Lung (tissue), 11 donors: ENCODE measurements at regions not wholly inside any gene's neighbourhood (a gene's known extent, or its start where the extent isn't known, plus 50 kb on each side); places are given as distances from the start of the nearest gene placed in this dataset.

Source experiments
- ATAC-seq: fragments of 200-7000 bp; cut with Tn5 transposase; one replicate; pipeline ENCODE4 v1.9.1; 2020; ENCODE audit warnings: moderate number of reproducible peaks; ENCODE audit not compliant: insufficient read depth, low FRiP score
- DNase-seq, 3 donors: peaks; one replicate each; pipeline ENCODE4 v3.0.0-alpha.2; 2013 to 2017
- H3K27ac ChIP-seq, 2 donors: one replicate each; pipeline ENCODE4 v1.5.1; 2013; ENCODE audit warnings: mild to moderate bottlenecking in 2 of 2, moderate library complexity in 2 of 2, control low read depth in 1 of 2, inconsistent platforms in 1 of 2, low read depth in 1 of 2, low read length in 1 of 2
- H3K27me3 ChIP-seq, 3 donors: one replicate each; pipeline ENCODE4 v1.5.1; 2013; ENCODE audit warnings: low read length in 2 of 3; ENCODE audit not compliant: control insufficient read depth in 3 of 3, insufficient read depth in 3 of 3
- H3K36me3 ChIP-seq, 4 donors: one replicate each; pipeline ENCODE4 v1.5.1; 2013; ENCODE audit warnings: low read length in 4 of 4, mild to moderate bottlenecking in 1 of 4, moderate library complexity in 1 of 4; ENCODE audit not compliant: control insufficient read depth in 4 of 4, insufficient read depth in 4 of 4
- H3K4me1 ChIP-seq, 5 donors: one replicate each; pipeline ENCODE4 v1.5.1; 2013; ENCODE audit warnings: low read length in 5 of 5, mild to moderate bottlenecking in 2 of 5, moderate library complexity in 1 of 5; ENCODE audit not compliant: control insufficient read depth in 5 of 5, insufficient read depth in 5 of 5
- H3K4me3 ChIP-seq: one replicate; pipeline ENCODE4 v1.5.1; 2013; ENCODE audit warnings: mild to moderate bottlenecking, control low read depth, moderate library complexity
- H3K9ac ChIP-seq, 2 donors: one replicate each; pipeline ENCODE4 v1.5.1; 2013; ENCODE audit warnings: low read length in 2 of 2, control low read depth in 1 of 2; ENCODE audit not compliant: insufficient read depth in 1 of 2
- H3K9me3 ChIP-seq, 4 donors: one replicate each; pipeline ENCODE4 v1.5.1; 2013; ENCODE audit warnings: low read length in 3 of 4, mild to moderate bottlenecking in 1 of 4, moderate library complexity in 1 of 4; ENCODE audit not compliant: control insufficient read depth in 4 of 4, insufficient read depth in 3 of 4
- CTCF ChIP-seq: IDR thresholded peaks from 2 replicates; pipeline ENCODE4 v1.5.1; 2012; ENCODE audit warnings: mild to moderate bottlenecking; ENCODE audit errors: control extremely low read depth, extremely low read depth
- WGBS, 2 donors: extraction: QIAGEN DNeasy Blood & Tissue Kit; methylation state at CpG; one replicate each; pipeline ENCODE4 v1.1.7; 2013; 5-methylcytosine and 5-hydroxymethylcytosine counted together
- donor health status: control.
- donor health status: control.
- donor health status: Bipolar disorder and iron deficiency.
- donor health status: healthy.
- donor health status: DM: yes; HTN: yes; CAD: no.

GRCh38 chr6:137286916-137287315 is 67.7 kb upstream of the IFNGR1 start:
- Histone ChIP-seq H3K36me3 (no peaks in the 10 kb centered on the region), H3K27me3 (no peaks in the 10 kb centered on the region), H3K4me1 (peaks cover 0 to 1% (median 0%) of the 10 kb centered on the region in 5 donors), H3K27ac (no peak overlapping the region), H3K9me3 (no peaks in the 10 kb centered on the region), H3K9ac (no peak overlapping the region), H3K4me3 (no peak overlapping the region)
- DNase-seq (no peak), ATAC-seq (no peak)
- TF ChIP-seq CTCF = no peak
- WGBS, 2 donors = 90 to 93% methylated on average over 1 of the region's 1 CpG

- Histone ChIP-seq H3K9ac (no peak overlapping the region), H3K27ac (no peak overlapping the region), H3K4me1 (peaks cover 0 to 1% (median 0%) of the 10 kb centered on the region in 5 donors), H3K27me3 (no peaks in the 10 kb centered on the region), H3K9me3 (no peaks in the 10 kb centered on the region), H3K36me3 (no peaks in the 10 kb centered on the region), H3K4me3 (no peak overlapping the region)
- 97 to 100% methylated on average over 1 of the region's 1 CpG for WGBS, 2 donors
- TF ChIP-seq CTCF = no peak
- no peak for DNase-seq
- no peak for ATAC-seq
Observed at GRCh38 chr6:137286368-137286767, 67.2 kb upstream of the IFNGR1 start.

- no peak for DNase-seq
- H3K36me3 ChIP-seq = no peaks in the 10 kb centered on the region
- no peak for TF ChIP-seq CTCF
- H3K9ac ChIP-seq = no peak overlapping the region
- no peaks in the 10 kb centered on the region for H3K27me3 ChIP-seq
- no peak overlapping the region for H3K27ac ChIP-seq
- no peak overlapping the region for H3K4me3 ChIP-seq
- H3K4me1 ChIP-seq = no peaks in the 10 kb centered on the region
- no peak for ATAC-seq
- no peaks in the 10 kb centered on the region for H3K9me3 ChIP-seq
Observed at GRCh38 chr6:137284811-137285110, 65.6 kb upstream of the IFNGR1 start.

- Histone ChIP-seq H3K9me3 (no peaks in the 10 kb centered on the region), H3K27me3 (no peaks in the 10 kb centered on the region), H3K4me1 (no peaks in the 10 kb centered on the region), H3K9ac (no peak overlapping the region), H3K36me3 (no peaks in the 10 kb centered on the region), H3K4me3 (no peak overlapping the region), H3K27ac (no peak overlapping the region)
- no peak for ATAC-seq
- TF ChIP-seq CTCF = no peak
- 83 to 90% methylated on average over 9 of the region's 9 CpGs for WGBS, 2 donors
- DNase-seq = no peak
Observed at GRCh38 chr6:137283940-137284810, 65.0 kb upstream of the IFNGR1 start.
